SU-DHL-6 (cell line): ENCODE measurements at regions not wholly inside any gene's neighbourhood (a gene's known extent, or its start where the extent isn't known, plus 50 kb on each side); places are given as distances from the start of the nearest gene placed in this dataset.

Experiments used
- EZH2phosphoT487 ChIP-seq: fragments of 200-600 bp; sonication (generic), shearing (Covaris generic); conservative IDR thresholded peaks from 2 replicates; pipeline ENCODE4 v1.6.1; 2018; ENCODE audit warnings: mild to moderate bottlenecking, antibody characterized with exemption, low read length, moderate library complexity, mixed read lengths
- TF ChIP-seq, protein P1 (sequence below): fragments of 200-600 bp; sonication (generic); IDR thresholded peaks from one replicate; pipeline ENCODE4 v1.5.1; 2017; ENCODE audit warnings: antibody characterized with exemption, mild to moderate bottlenecking, low read length, moderate library complexity; ENCODE audit not compliant: insufficient read depth, poor library complexity, severe bottlenecking

DNA sequence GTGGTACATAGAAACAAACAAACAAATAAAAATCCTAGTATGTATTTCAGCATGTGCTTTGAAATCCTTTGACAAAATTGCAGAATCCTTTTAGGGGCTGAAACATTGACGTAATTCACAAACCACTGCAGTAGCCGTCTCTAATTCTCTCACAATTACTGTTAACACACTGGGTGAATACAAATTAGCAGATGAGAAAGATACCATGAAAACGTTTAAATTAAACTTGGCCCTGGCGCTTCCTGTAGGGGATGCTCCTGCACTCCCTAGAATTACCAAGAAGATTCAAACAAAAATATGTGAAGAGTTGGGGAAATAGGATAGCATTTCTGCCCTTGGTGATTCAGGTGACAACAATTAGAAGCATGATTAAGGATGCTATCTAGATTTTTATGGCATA, 772.5 kb upstream of the PRKX start:
- TF ChIP-seq, protein P1, sequence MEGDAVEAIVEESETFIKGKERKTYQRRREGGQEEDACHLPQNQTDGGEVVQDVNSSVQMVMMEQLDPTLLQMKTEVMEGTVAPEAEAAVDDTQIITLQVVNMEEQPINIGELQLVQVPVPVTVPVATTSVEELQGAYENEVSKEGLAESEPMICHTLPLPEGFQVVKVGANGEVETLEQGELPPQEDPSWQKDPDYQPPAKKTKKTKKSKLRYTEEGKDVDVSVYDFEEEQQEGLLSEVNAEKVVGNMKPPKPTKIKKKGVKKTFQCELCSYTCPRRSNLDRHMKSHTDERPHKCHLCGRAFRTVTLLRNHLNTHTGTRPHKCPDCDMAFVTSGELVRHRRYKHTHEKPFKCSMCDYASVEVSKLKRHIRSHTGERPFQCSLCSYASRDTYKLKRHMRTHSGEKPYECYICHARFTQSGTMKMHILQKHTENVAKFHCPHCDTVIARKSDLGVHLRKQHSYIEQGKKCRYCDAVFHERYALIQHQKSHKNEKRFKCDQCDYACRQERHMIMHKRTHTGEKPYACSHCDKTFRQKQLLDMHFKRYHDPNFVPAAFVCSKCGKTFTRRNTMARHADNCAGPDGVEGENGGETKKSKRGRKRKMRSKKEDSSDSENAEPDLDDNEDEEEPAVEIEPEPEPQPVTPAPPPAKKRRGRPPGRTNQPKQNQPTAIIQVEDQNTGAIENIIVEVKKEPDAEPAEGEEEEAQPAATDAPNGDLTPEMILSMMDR, result no peak
- TF ChIP-seq EZH2phosphoT487, result no peak
